GM12874 (cell line): ENCODE measurements at regions not wholly inside any gene's neighbourhood (a gene's known extent, or its start where the extent isn't known, plus 50 kb on each side); places are given as distances from the start of the nearest gene placed in this dataset.

Experiments used
- CTCF ChIP-seq: IDR thresholded peaks from 2 replicates; pipeline ENCODE4 v1.5.1; 2011; ENCODE audit warnings: low read depth, mild to moderate bottlenecking, control low read depth, low read length, moderate library complexity; ENCODE audit not compliant: insufficient read depth

GRCh38 chr5:125492977-125493376, 746.5 kb upstream of the ZNF608 start:
- TF ChIP-seq CTCF: no peak

- TF ChIP-seq CTCF: no peak
Measured at GRCh38 chr5:125496393-125496792, 750.0 kb upstream of the ZNF608 start.

GRCh38 chr5:125497651-125498050, 751.2 kb upstream of the ZNF608 start:
- no peak for TF ChIP-seq CTCF

- TF ChIP-seq CTCF: no peak
Measured at GRCh38 chr5:125499636-125500332, 753.3 kb upstream of the ZNF608 start.

- no peak for TF ChIP-seq CTCF
Measured at GRCh38 chr5:125501396-125501795, 755.0 kb upstream of the ZNF608 start.

- TF ChIP-seq CTCF: no peak
Measured at GRCh38 chr5:125503946-125504345, 757.5 kb upstream of the ZNF608 start.

- no peak for TF ChIP-seq CTCF
Measured at GRCh38 chr5:125505115-125505514, 758.7 kb upstream of the ZNF608 start.
